H54 (cell line): ENCODE measurements at regions not wholly inside any gene's neighbourhood (a gene's known extent, or its start where the extent isn't known, plus 50 kb on each side); places are given as distances from the start of the nearest gene placed in this dataset.
A peak's percentile ranks its signal among the peaks of the same experiment; 100 is the strongest.

ENCODE experiments used
- DNase-seq: peaks from one replicate; pipeline ENCODE4 v3.0.0; 2011; ENCODE audit warnings: low spot score, mixed read lengths; ENCODE audit not compliant: insufficient read length
- FAIRE-seq: peaks from 3 replicates; lab custom pipeline; 2011; peaks lifted over from hg19 to GRCh38; lab: Jason Lieb, UNC
- POLR2A ChIP-seq: IDR thresholded peaks from 2 replicates; pipeline ENCODE4 v1.6.1; 2011; ENCODE audit warnings: low read depth, mild to moderate bottlenecking, low read length

GRCh38 chr2:226446406-226447001, 353.1 kb downstream of the IRS1 start:
- FAIRE-seq (peak; percentile 57), DNase-seq (no peak)
- no peak for TF ChIP-seq POLR2A

- no peak for TF ChIP-seq POLR2A
- FAIRE-seq (peak; percentile 41), DNase-seq (no peak)
Measured at GRCh38 chr2:226445216-226445861, 354.3 kb downstream of the IRS1 start.

- TF ChIP-seq POLR2A = no peak
- FAIRE-seq = no peak
Measured at GRCh38 chr2:226443112-226443511, 356.5 kb downstream of the IRS1 start.

GRCh38 chr2:226440127-226440918, 359.3 kb downstream of the IRS1 start:
- FAIRE-seq (peak; percentile 87), DNase-seq (no peak)
- TF ChIP-seq POLR2A = no peak

More at GRCh38 chr2:226443112-226443511, 356.5 kb downstream of the IRS1 start:
- DNase-seq = no peak

GRCh38 chr2:226439337-226439736, 360.3 kb downstream of the IRS1 start:
- no peak for TF ChIP-seq POLR2A
- FAIRE-seq (peak; percentile 61), DNase-seq (no peak)

- no peak for FAIRE-seq
- no peak for TF ChIP-seq POLR2A
- no peak for DNase-seq
Measured at GRCh38 chr2:226435146-226435545, 364.5 kb downstream of the IRS1 start.

GRCh38 chr2:226434702-226435101, 364.9 kb downstream of the IRS1 start:
- no peak for DNase-seq
- no peak for FAIRE-seq
- no peak for TF ChIP-seq POLR2A

GRCh38 chr2:226431288-226431948, 368.2 kb downstream of the IRS1 start:
- no peak for TF ChIP-seq POLR2A
- FAIRE-seq = peak; percentile 81
- no peak for DNase-seq

- TF ChIP-seq POLR2A = no peak
- FAIRE-seq (peak; percentile 45), DNase-seq (no peak)
Measured at GRCh38 chr2:226429476-226429875, 370.1 kb downstream of the IRS1 start.

GRCh38 chr2:226427538-226428307, 371.9 kb downstream of the IRS1 start:
- DNase-seq (peak; percentile 31), FAIRE-seq (peak; percentile 99)
- no peak for TF ChIP-seq POLR2A

GRCh38 chr2:226426292-226426736, 373.3 kb downstream of the IRS1 start:
- DNase-seq = no peak
- no peak for TF ChIP-seq POLR2A
- peak; percentile 97 for FAIRE-seq

- FAIRE-seq = no peak
- TF ChIP-seq POLR2A = no peak
- DNase-seq = no peak
Measured at GRCh38 chr2:226424971-226425370, 374.6 kb downstream of the IRS1 start.

GRCh38 chr2:226423498-226423960, 376.1 kb downstream of the IRS1 start:
- no peak for TF ChIP-seq POLR2A
- DNase-seq = no peak
- no peak for FAIRE-seq
